A549 (cell line): ENCODE measurements at regions not wholly inside any gene's neighbourhood (a gene's known extent, or its start where the extent isn't known, plus 50 kb on each side); places are given as distances from the start of the nearest gene placed in this dataset.

Source experiments
- ATAC-seq, 2 experiments: fragments of 200-7000 bp in 1 of 2; fragments of >200 bp in 1 of 2; cut with Nextera tagmentation in 1 of 2; cut with Tn5 transposase in 1 of 2; 3 replicates each; pipeline versions ENCODE4 v1.8.0 to v1.9.1; 2018 to 2020; ENCODE audit warnings: mild to moderate bottlenecking in 1 of 2, moderate library complexity in 1 of 2
- CTCF ChIA-PET: fragments of 300-600 bp; sonication (Branson Sonifier 250); formaldehyde crosslinking; extraction: SDS; loops from one replicate; lab custom pipeline; 2021; ENCODE audit warnings: antibody characterized with exemption, inconsistent platforms; lab: Yijun Ruan, JAX
- POLR2A ChIA-PET: fragments of 350-600 bp; formaldehyde crosslinking; extraction: SDS; loops from one replicate; lab custom pipeline; 2021; ENCODE audit warnings: antibody characterized with exemption, inconsistent platforms; lab: Yijun Ruan, JAX
- DNase-seq, 2 experiments: peaks; one replicate each; pipeline versions ENCODE4 v3.0.0 to v3.0.0-alpha.2; 2011 to 2016; ENCODE audit warnings: low read depth in 1 of 2, low spot score in 1 of 2
- FAIRE-seq: peaks from 2 replicates; lab custom pipeline; 2011; peaks lifted over from hg19 to GRCh38; lab: Jason Lieb, UNC
- H3K27ac ChIP-seq, 2 experiments: fragments of >200 bp; sonication (Bioruptor Twin); formaldehyde crosslinking; 3 replicates each; pipeline ENCODE4 v1.5.1; 2016 to 2017
- H3K4me1 ChIP-seq: fragments of >200 bp; sonication (Bioruptor Twin); formaldehyde crosslinking; 3 replicates; pipeline ENCODE4 v1.6.1; 2016
- H3K4me2 ChIP-seq: fragments of >200 bp; sonication (Bioruptor Twin); formaldehyde crosslinking; 3 replicates; pipeline ENCODE4 v1.6.1; 2016
- H3K4me3 ChIP-seq: fragments of >200 bp; sonication (Bioruptor Twin); formaldehyde crosslinking; 3 replicates; pipeline ENCODE4 v1.5.1; 2016
- H3K9me3 ChIP-seq: fragments of >200 bp; sonication (Bioruptor Twin); formaldehyde crosslinking; 3 replicates; pipeline ENCODE4 v1.6.1; 2016
- CBX2 ChIP-seq: fragments of 200-600 bp; sonication (generic); IDR thresholded peaks from 2 replicates; pipeline ENCODE4 v1.6.1; 2016; ENCODE audit warnings: low read depth, mild to moderate bottlenecking, borderline replicate concordance
- FOSB ChIP-seq: fragments of 250-450 bp; sonication (Bioruptor Pico); IDR thresholded peaks from 2 replicates; pipeline ENCODE4 v1.5.0; 2020; ENCODE audit warnings: mild to moderate bottlenecking, moderate library complexity
- FOSL2 ChIP-seq, 2 experiments: fragments of 450-650 bp in 1 of 2; fragments of >200 bp in 1 of 2; sonication (Bioruptor Twin) in 1 of 2; formaldehyde crosslinking; IDR thresholded peaks; 2 replicates each; pipeline versions ENCODE4 v1.5.0 to v1.6.1; 2016 to 2020; ENCODE audit warnings: mild to moderate bottlenecking in 1 of 2, moderate library complexity in 1 of 2
- FOXS1 ChIP-seq: fragments of 250-450 bp; sonication (Bioruptor Pico); IDR thresholded peaks from 2 replicates; pipeline ENCODE4 v1.5.0; 2020; ENCODE audit warnings: mild to moderate bottlenecking, moderate library complexity
- GATA3 ChIP-seq: IDR thresholded peaks from 2 replicates; pipeline ENCODE4 v1.6.1; 2012; ENCODE audit warnings: borderline replicate concordance
- HOXB13 ChIP-seq: fragments of 250-450 bp; sonication (Bioruptor Pico); IDR thresholded peaks from 2 replicates; pipeline ENCODE4 v1.5.0; 2020; ENCODE audit warnings: low read depth, mild to moderate bottlenecking, moderate library complexity
- JUNB ChIP-seq: fragments of >200 bp; sonication (Bioruptor Twin); formaldehyde crosslinking; IDR thresholded peaks from 2 replicates; pipeline ENCODE4 v1.6.1; 2016
- KDM1A ChIP-seq: fragments of 200-600 bp; sonication (generic); IDR thresholded peaks from 2 replicates; pipeline ENCODE4 v1.6.1; 2016; ENCODE audit warnings: low read depth, mild to moderate bottlenecking
- KDM5A ChIP-seq: fragments of 200-600 bp; sonication (generic); IDR thresholded peaks from 2 replicates; pipeline ENCODE4 v1.6.1; 2016; ENCODE audit warnings: antibody characterized with exemption, mild to moderate bottlenecking
- MAFK ChIP-seq: fragments of 450-650 bp; IDR thresholded peaks from 2 replicates; pipeline ENCODE4 v1.6.1; 2014; ENCODE audit not compliant: partially characterized antibody
- MAZ ChIP-seq: fragments of 150-350 bp; IDR thresholded peaks from 2 replicates; pipeline ENCODE4 v1.6.1; 2014; ENCODE audit warnings: antibody characterized with exemption, low read depth, low read length, borderline replicate concordance
- NFE2L2 ChIP-seq: fragments of 150-350 bp; conservative IDR thresholded peaks from 2 replicates; pipeline ENCODE4 v1.6.1; 2014; ENCODE audit warnings: low read length
- NPAS2 ChIP-seq: fragments of 250-450 bp; sonication (Bioruptor Pico); IDR thresholded peaks from 2 replicates; pipeline ENCODE4 v1.8.0; 2022; ENCODE audit warnings: mild to moderate bottlenecking, moderate library complexity, borderline replicate concordance
- NR3C1 ChIP-seq: fragments of >200 bp; sonication (Bioruptor Twin); formaldehyde crosslinking; IDR thresholded peaks from 3 replicates; pipeline ENCODE4 v1.6.1; 2017
- POLR2AphosphoS2 ChIP-seq: conservative IDR thresholded peaks from 2 replicates; pipeline ENCODE4 v1.6.1; 2012; ENCODE audit warnings: low read length, improper control_type of control experiment, inconsistent platforms
- RAD21 ChIP-seq, 2 experiments: fragments of >200 bp in 1 of 2; sonication (Bioruptor Twin) in 1 of 2; formaldehyde crosslinking in 1 of 2; IDR thresholded peaks in 1 of 2; conservative IDR thresholded peaks in 1 of 2; 2 replicates in 1 of 2; 3 replicates in 1 of 2; pipeline ENCODE4 v1.6.1; 2012 to 2018; ENCODE audit warnings: inconsistent platforms in 1 of 2
- RNF2 ChIP-seq: fragments of 200-600 bp; sonication (generic); IDR thresholded peaks from 2 replicates; pipeline ENCODE4 v1.6.1; 2016; ENCODE audit warnings: low read depth, mild to moderate bottlenecking, antibody characterized with exemption, moderate library complexity, borderline replicate concordance
- SMC3 ChIP-seq: fragments of >200 bp; sonication (Bioruptor Twin); formaldehyde crosslinking; IDR thresholded peaks from 3 replicates; pipeline ENCODE4 v1.6.1; 2018; ENCODE audit warnings: inconsistent platforms
- TFCP2L1 ChIP-seq: fragments of 250-450 bp; sonication (Bioruptor Pico); IDR thresholded peaks from 2 replicates; pipeline ENCODE4 v1.5.0; 2021; ENCODE audit warnings: mild to moderate bottlenecking
- ZFP36 ChIP-seq: fragments of 450-650 bp; IDR thresholded peaks from 2 replicates; pipeline ENCODE4 v1.6.1; 2014; ENCODE audit warnings: borderline replicate concordance; ENCODE audit not compliant: partially characterized antibody
- ZNF302 ChIP-seq: fragments of 250-450 bp; sonication (Bioruptor Pico); IDR thresholded peaks from 2 replicates; pipeline ENCODE4 v1.9.0; 2021; ENCODE audit warnings: inconsistent platforms, mild to moderate bottlenecking, moderate library complexity
- ZSCAN20 ChIP-seq: fragments of 250-450 bp; sonication (Bioruptor Pico); IDR thresholded peaks from 2 replicates; pipeline ENCODE4 v1.8.0; 2022; ENCODE audit warnings: mild to moderate bottlenecking, moderate library complexity
- WGBS: methylation state at CpG from one replicate; pipeline ENCODE4 v1.1.6; 2017; ENCODE audit errors: missing lambda C conversion rate; 5-methylcytosine and 5-hydroxymethylcytosine counted together
- TF ChIP-seq, protein P1 (sequence below): fragments of 250-450 bp; sonication (Bioruptor Pico); IDR thresholded peaks from 2 replicates; pipeline ENCODE4 v1.5.0; 2020; ENCODE audit warnings: low read depth, mild to moderate bottlenecking, moderate library complexity
- TF ChIP-seq, protein P2 (sequence below): IDR thresholded peaks from 2 replicates; pipeline ENCODE4 v1.6.1; 2012
- TF ChIP-seq, protein P3 (sequence below): fragments of 450-650 bp; IDR thresholded peaks from 2 replicates; pipeline ENCODE4 v1.6.1; 2014; ENCODE audit warnings: antibody characterized with exemption
- TF ChIP-seq, protein P4 (sequence below): fragments of 150-350 bp; IDR thresholded peaks from 2 replicates; pipeline ENCODE4 v1.6.1; 2014; ENCODE audit warnings: low read depth, mild to moderate bottlenecking, low read length

DNA sequence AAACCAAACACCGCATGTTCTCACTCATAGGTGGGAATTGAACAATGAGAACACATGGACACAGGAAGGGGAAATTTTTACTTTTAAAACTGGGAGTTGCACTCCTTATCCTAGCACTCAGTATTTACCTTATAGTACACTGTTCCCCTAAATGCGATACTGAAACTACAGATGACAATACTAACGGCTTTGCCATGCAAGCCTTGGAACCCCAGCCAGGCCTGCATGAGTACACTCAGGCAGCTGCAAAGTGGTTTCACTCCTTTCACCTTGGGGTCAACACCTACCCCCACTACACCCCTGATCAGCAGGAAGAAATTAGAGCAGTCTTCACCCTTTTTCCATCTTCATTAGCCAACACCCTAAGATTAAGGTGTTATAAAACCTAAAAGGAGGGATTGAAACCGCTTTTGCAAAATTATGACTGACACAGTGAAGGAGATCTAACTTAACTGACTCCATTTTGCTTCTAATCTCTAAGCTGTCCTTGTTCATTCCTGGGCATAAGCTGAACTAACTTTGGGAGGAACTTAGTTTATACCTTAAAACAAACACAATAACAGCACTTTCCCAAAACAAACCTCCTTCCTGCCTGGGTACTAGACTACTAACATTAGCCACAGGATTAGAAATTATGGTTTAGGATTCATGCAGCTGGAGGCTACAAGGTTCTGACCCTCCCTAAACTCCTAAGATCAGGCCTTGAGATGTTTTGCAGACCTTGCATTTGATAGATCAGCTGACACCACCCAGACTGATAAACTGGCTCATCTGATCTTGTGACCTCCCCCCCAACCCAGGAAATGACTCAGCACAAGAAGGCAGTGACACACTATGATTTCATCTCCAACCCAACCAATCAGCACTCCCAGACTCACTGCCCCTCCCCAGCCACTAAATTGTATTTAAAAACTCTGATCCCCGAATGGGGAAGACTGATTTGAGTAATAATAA, 452.1 kb upstream of the PPP2R3A start:
- Histone ChIP-seq H3K9me3 (no peaks in the 10 kb centered on the region), H3K4me2 (no peak overlapping the region), H3K27ac (peak overlapping the region in 1 of 2 experiments; percentile 8; a peak in 1 of 6 replicates), H3K4me3 (no peak overlapping the region), H3K4me1 (0 out of 3 replicates have a peak, but pooled peaks cover 4% of the 10 kb centered on the region)
- ChIA-PET POLR2A (no interaction called here), CTCF (interaction anchor here (0.6 kb wide), 1 partner anchor 874 kb away, joined by 3 read pairs; no protein-coding TSS in a partner anchor)
- WGBS = 59% methylated on average over 5 of the region's 5 CpGs
- FAIRE-seq = no peak
- peak; percentile 39 to 61; a peak in 2 of 6 replicates for ATAC-seq
- TF ChIP-seq ZNF302 = no peak
- no peak for TF ChIP-seq POLR2AphosphoS2
- TF ChIP-seq, protein P1, sequence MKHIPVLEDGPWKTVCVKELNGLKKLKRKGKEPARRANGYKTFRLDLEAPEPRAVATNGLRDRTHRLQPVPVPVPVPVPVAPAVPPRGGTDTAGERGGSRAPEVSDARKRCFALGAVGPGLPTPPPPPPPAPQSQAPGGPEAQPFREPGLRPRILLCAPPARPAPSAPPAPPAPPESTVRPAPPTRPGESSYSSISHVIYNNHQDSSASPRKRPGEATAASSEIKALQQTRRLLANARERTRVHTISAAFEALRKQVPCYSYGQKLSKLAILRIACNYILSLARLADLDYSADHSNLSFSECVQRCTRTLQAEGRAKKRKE (CRISPR knock-in tag) = no peak
- no peak for TF ChIP-seq TFCP2L1 (CRISPR knock-in tag)
- TF ChIP-seq MAZ = no peak
- no peak for TF ChIP-seq ZFP36
- no peak for TF ChIP-seq NPAS2 (CRISPR knock-in tag)
- TF ChIP-seq, protein P2, sequence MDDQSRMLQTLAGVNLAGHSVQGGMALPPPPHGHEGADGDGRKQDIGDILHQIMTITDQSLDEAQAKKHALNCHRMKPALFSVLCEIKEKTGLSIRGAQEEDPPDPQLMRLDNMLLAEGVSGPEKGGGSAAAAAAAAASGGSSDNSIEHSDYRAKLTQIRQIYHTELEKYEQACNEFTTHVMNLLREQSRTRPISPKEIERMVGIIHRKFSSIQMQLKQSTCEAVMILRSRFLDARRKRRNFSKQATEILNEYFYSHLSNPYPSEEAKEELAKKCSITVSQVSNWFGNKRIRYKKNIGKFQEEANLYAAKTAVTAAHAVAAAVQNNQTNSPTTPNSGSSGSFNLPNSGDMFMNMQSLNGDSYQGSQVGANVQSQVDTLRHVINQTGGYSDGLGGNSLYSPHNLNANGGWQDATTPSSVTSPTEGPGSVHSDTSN = no peak
- no peak for TF ChIP-seq KDM5A
- no peak for TF ChIP-seq GATA3
- TF ChIP-seq NR3C1 = no peak
- TF ChIP-seq FOXS1 (CRISPR knock-in tag) = no peak
- TF ChIP-seq NFE2L2 = 0 out of 2 replicates have a peak, but pooled peaks have one; percentile 9
- TF ChIP-seq, protein P3, sequence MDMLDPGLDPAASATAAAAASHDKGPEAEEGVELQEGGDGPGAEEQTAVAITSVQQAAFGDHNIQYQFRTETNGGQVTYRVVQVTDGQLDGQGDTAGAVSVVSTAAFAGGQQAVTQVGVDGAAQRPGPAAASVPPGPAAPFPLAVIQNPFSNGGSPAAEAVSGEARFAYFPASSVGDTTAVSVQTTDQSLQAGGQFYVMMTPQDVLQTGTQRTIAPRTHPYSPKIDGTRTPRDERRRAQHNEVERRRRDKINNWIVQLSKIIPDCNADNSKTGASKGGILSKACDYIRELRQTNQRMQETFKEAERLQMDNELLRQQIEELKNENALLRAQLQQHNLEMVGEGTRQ = no peak
- TF ChIP-seq RAD21 (conservative IDR thresholded peaks at IDR 0.05 in 1 of 2, IDR thresholded peaks at IDR 0.05 in 1 of 2) = no peak
- TF ChIP-seq MAFK = peak; percentile 65
- TF ChIP-seq SMC3 = no peak
- no peak for TF ChIP-seq RNF2
- TF ChIP-seq KDM1A = no peak
- no peak for TF ChIP-seq ZSCAN20
- no peak for TF ChIP-seq HOXB13 (CRISPR knock-in tag)
- no peak for TF ChIP-seq FOSB (CRISPR knock-in tag)
- TF ChIP-seq JUNB = no peak
- no peak for TF ChIP-seq FOSL2 (IDR thresholded peaks at IDR 0.05)
- TF ChIP-seq FOSL2 (CRISPR knock-in tag; IDR thresholded peaks at IDR 0.05) = peak; percentile 36
- TF ChIP-seq CBX2 = no peak
- TF ChIP-seq, protein P4, sequence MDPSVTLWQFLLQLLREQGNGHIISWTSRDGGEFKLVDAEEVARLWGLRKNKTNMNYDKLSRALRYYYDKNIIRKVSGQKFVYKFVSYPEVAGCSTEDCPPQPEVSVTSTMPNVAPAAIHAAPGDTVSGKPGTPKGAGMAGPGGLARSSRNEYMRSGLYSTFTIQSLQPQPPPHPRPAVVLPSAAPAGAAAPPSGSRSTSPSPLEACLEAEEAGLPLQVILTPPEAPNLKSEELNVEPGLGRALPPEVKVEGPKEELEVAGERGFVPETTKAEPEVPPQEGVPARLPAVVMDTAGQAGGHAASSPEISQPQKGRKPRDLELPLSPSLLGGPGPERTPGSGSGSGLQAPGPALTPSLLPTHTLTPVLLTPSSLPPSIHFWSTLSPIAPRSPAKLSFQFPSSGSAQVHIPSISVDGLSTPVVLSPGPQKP = no peak
- DNase-seq = peak in 1 of 2 experiments; percentile 67
